CD14-positive monocyte (primary cell): ENCODE measurements at regions not wholly inside any gene's neighbourhood (a gene's known extent, or its start where the extent isn't known, plus 50 kb on each side); places are given as distances from the start of the nearest gene placed in this dataset.

Experiments
- DNase-seq, 3 donors: peaks; one replicate each; pipeline ENCODE4 v3.0.0-alpha.2; 2011 to 2022
- H2AFZ ChIP-seq: 2 replicates; pipeline ENCODE4 v1.6.0; 2012; ENCODE audit warnings: mild to moderate bottlenecking, low read depth, low read length, inconsistent platforms; ENCODE audit not compliant: insufficient read depth, poor library complexity, severe bottlenecking
- H3K27ac ChIP-seq, 2 donors: 1 replicate in 1 of 2; 2 replicates in 1 of 2; pipeline ENCODE4 v1.5.1; 2012 to 2013; ENCODE audit warnings: low read length in 2 of 2, control low read depth in 1 of 2, inconsistent platforms in 1 of 2, low read depth in 1 of 2, mild to moderate bottlenecking in 1 of 2
- H3K27me3 ChIP-seq, 2 donors: one replicate each; pipeline versions ENCODE4 v1.6.0 to v1.6.1; 2011 to 2013; ENCODE audit warnings: low read length in 2 of 2; ENCODE audit not compliant: control insufficient read depth in 2 of 2, insufficient read depth in 2 of 2
- H3K36me3 ChIP-seq, 2 donors: replicated peaks in 1 of 2; 1 replicate in 1 of 2; 2 replicates in 1 of 2; pipeline versions ENCODE4 v1.5.1 to v1.6.1; 2012 to 2013; ENCODE audit warnings: low read length in 2 of 2, control low read depth in 1 of 2, inconsistent platforms in 1 of 2, mild to moderate bottlenecking in 1 of 2; ENCODE audit not compliant: insufficient read depth in 2 of 2, control insufficient read depth in 1 of 2
- H3K4me1 ChIP-seq, 2 donors: 1 replicate in 1 of 2; 2 replicates in 1 of 2; pipeline versions ENCODE4 v1.5.1 to v1.6.1; 2012 to 2013; ENCODE audit warnings: low read length in 2 of 2, control low read depth in 1 of 2, inconsistent platforms in 1 of 2, mild to moderate bottlenecking in 1 of 2, moderate library complexity in 1 of 2; ENCODE audit not compliant: insufficient read depth in 2 of 2, control insufficient read depth in 1 of 2
- H3K4me2 ChIP-seq: replicated peaks from 2 replicates; pipeline ENCODE3; 2012; ENCODE audit warnings: low read length, moderate library complexity, mild to moderate bottlenecking; ENCODE audit not compliant: poor library complexity, severe bottlenecking; ENCODE audit errors: extremely low read depth
- H3K4me3 ChIP-seq, 3 experiments: fragments of 200-600 bp in 1 of 3; sonication (generic) in 1 of 3; replicated peaks in 1 of 3; 1 replicate in 2 of 3; 2 replicates in 1 of 3; pipeline ENCODE4 v1.5.1; 2011 to 2013; ENCODE audit warnings: low read length in 3 of 3, mild to moderate bottlenecking in 3 of 3, control low read depth in 2 of 3, low read depth in 2 of 3, inconsistent platforms in 1 of 3, moderate library complexity in 1 of 3
- H3K79me2 ChIP-seq: 2 replicates; pipeline ENCODE4 v1.6.0; 2012; ENCODE audit warnings: mild to moderate bottlenecking, control low read depth, inconsistent platforms, low read length, moderate library complexity; ENCODE audit not compliant: insufficient read depth
- H3K9ac ChIP-seq: 2 replicates; pipeline ENCODE4 v1.6.0; 2017; ENCODE audit warnings: low read length, mild to moderate bottlenecking; ENCODE audit not compliant: insufficient read depth, poor library complexity, severe bottlenecking
- H3K9me3 ChIP-seq, 2 donors: replicated peaks in 1 of 2; 1 replicate in 1 of 2; 2 replicates in 1 of 2; pipeline versions ENCODE4 v1.5.1 to v1.6.1; 2012 to 2013; ENCODE audit warnings: low read length in 2 of 2, control low read depth in 1 of 2; ENCODE audit not compliant: control insufficient read depth in 1 of 2, insufficient read depth in 1 of 2
- H4K20me1 ChIP-seq: 2 replicates; pipeline ENCODE4 v1.6.0; 2012; ENCODE audit warnings: mild to moderate bottlenecking, low read length, control low read depth, moderate library complexity; ENCODE audit not compliant: insufficient read depth
- H3K27ac Mint-ChIP-seq, 7 donors: one replicate each; pipeline ENCODE4 v1.8.0; 2020; ENCODE audit warnings: mild to moderate bottlenecking in 7 of 7, mixed read lengths in 7 of 7, moderate library complexity in 6 of 7, inconsistent platforms in 2 of 7
- H3K27me3 Mint-ChIP-seq, 3 donors: one replicate each; pipeline ENCODE4 v1.8.0; 2021 to 2022; ENCODE audit warnings: low read depth in 3 of 3, mild to moderate bottlenecking in 3 of 3, mixed read lengths in 3 of 3, moderate library complexity in 3 of 3, inconsistent platforms in 1 of 3
- H3K36me3 Mint-ChIP-seq, 2 donors: one replicate each; pipeline ENCODE4 v1.8.0; 2020; ENCODE audit warnings: mixed read lengths in 2 of 2, inconsistent platforms in 1 of 2, mild to moderate bottlenecking in 1 of 2
- H3K4me1 Mint-ChIP-seq: one replicate; pipeline ENCODE4 v1.8.0; 2020; ENCODE audit warnings: mild to moderate bottlenecking, mixed read lengths
- H3K4me3 Mint-ChIP-seq, 2 donors: one replicate each; pipeline ENCODE4 v1.8.0; 2020; ENCODE audit warnings: mild to moderate bottlenecking in 2 of 2, mixed read lengths in 2 of 2, moderate library complexity in 1 of 2
- H3K9me3 Mint-ChIP-seq, 7 donors: one replicate each; pipeline ENCODE4 v1.8.0; 2020 to 2022; ENCODE audit warnings: mixed read lengths in 7 of 7, mild to moderate bottlenecking in 6 of 7, moderate library complexity in 6 of 7, inconsistent platforms in 2 of 7
- WGBS: methylation state at CpG from one replicate; pipeline ENCODE4 v1.1.5; 2013; ENCODE audit warnings: missing lambda C conversion rate; ENCODE audit not compliant: insufficient coverage; 5-methylcytosine and 5-hydroxymethylcytosine counted together
- intact Hi-C, 2 donors: fragments of 100-400 bp; cut with micrococcal nuclease; formaldehyde crosslinking; loops; one replicate each; pipeline versions ENCODE4 v1.15.0 to v1.15.1; 2023
- TF ChIP-seq, protein P1 (sequence below): fragments of 200-600 bp; IDR thresholded peaks from one replicate; pipeline ENCODE4 v1.8.0; 2022; ENCODE audit warnings: antibody characterized with exemption, mild to moderate bottlenecking

DNA sequence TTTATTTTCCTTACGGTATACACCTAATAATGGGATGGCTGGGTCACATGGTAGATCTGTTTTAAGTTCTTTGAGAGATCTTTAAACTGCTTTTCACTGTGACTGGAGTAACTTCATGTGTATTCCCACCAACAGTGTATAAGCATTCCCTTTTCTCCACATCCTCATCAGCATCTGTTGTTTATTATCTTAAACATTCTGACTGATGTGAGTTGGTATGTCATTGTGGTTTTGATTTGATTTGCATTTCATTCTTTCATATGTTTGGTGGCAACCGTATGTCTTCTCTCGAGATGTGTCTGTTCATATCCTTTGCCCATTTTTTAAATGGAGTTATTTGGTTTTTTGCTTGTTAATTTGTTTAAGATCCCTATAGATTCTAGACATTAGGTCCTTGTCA is 114.8 kb downstream of the DDX3Y start:
- Mint-ChIP-seq H3K27ac (no peak overlapping the region), H3K36me3 (no peaks in the 10 kb centered on the region), H3K4me1 (no peaks in the 10 kb centered on the region), H3K4me3 (no peak overlapping the region), H3K9me3 (peaks cover 0 to 2% (median 0%) of the 10 kb centered on the region in 7 donors), H3K27me3 (peaks cover 0 to 2% (median 0%) of the 10 kb centered on the region in 3 donors)
- Histone ChIP-seq H3K27ac (no peak overlapping the region), H3K4me3 (no peak overlapping the region), H4K20me1 (no peaks in the 10 kb centered on the region), H2AFZ (no peak overlapping the region), H3K36me3 (no peaks in the 10 kb centered on the region), H3K79me2 (no peaks in the 10 kb centered on the region), H3K4me1 (no peaks in the 10 kb centered on the region), H3K27me3 (no peaks in the 10 kb centered on the region), H3K4me2 (no peak overlapping the region), H3K9me3 (peaks cover 0 to 9% of the 10 kb centered on the region in 2 donors), H3K9ac (no peak overlapping the region)
- intact Hi-C loops, result no loop called here
- WGBS, result no CpG with 5 or more reads among the region's 3 CpGs
- TF ChIP-seq, protein P1, sequence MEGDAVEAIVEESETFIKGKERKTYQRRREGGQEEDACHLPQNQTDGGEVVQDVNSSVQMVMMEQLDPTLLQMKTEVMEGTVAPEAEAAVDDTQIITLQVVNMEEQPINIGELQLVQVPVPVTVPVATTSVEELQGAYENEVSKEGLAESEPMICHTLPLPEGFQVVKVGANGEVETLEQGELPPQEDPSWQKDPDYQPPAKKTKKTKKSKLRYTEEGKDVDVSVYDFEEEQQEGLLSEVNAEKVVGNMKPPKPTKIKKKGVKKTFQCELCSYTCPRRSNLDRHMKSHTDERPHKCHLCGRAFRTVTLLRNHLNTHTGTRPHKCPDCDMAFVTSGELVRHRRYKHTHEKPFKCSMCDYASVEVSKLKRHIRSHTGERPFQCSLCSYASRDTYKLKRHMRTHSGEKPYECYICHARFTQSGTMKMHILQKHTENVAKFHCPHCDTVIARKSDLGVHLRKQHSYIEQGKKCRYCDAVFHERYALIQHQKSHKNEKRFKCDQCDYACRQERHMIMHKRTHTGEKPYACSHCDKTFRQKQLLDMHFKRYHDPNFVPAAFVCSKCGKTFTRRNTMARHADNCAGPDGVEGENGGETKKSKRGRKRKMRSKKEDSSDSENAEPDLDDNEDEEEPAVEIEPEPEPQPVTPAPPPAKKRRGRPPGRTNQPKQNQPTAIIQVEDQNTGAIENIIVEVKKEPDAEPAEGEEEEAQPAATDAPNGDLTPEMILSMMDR, result no peak
- no peak for DNase-seq

DNA sequence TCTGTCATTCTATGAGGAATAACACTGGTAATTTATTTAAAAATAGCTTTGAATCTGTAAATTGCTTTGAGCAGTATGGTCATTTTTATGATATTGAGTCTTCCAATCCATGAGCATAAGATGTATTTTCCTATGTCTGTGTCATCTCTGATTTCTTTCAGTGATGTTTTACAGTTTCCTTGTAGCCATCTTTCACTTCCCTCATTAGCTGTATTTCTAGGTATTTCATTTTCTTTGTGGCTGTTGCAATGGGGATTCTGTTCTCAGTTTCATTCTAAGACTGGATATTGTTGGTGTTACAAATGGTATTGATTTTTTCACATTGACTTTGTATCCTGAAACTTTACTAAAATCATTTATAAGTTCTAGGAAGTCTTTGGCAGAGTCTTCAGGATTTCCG is 116.2 kb downstream of the DDX3Y start:
- no CpG with 5 or more reads among the region's 1 CpG for WGBS
- Histone ChIP-seq H3K9me3 (peaks cover 0 to 9% of the 10 kb centered on the region in 2 donors), H3K79me2 (no peaks in the 10 kb centered on the region), H3K27me3 (no peaks in the 10 kb centered on the region), H3K4me1 (no peaks in the 10 kb centered on the region), H4K20me1 (no peaks in the 10 kb centered on the region), H3K4me3 (no peak overlapping the region), H3K4me2 (no peak overlapping the region), H3K9ac (no peak overlapping the region), H2AFZ (no peak overlapping the region), H3K36me3 (no peaks in the 10 kb centered on the region), H3K27ac (no peak overlapping the region)
- H3K4me1 Mint-ChIP-seq, result no peaks in the 10 kb centered on the region
- no peak for DNase-seq
- no peaks in the 10 kb centered on the region for H3K36me3 Mint-ChIP-seq
- intact Hi-C loops, result no loop called here
- peaks cover 0 to 2% (median 0%) of the 10 kb centered on the region in 7 donors for H3K9me3 Mint-ChIP-seq
- H3K27ac Mint-ChIP-seq, result no peak overlapping the region
- H3K4me3 Mint-ChIP-seq, result no peak overlapping the region
- peaks cover 0 to 2% (median 0%) of the 10 kb centered on the region in 3 donors for H3K27me3 Mint-ChIP-seq
- TF ChIP-seq, protein P1, result no peak
